ENCODE measurements at regions not wholly inside any gene's neighbourhood (a gene's known extent, or its start where the extent isn't known, plus 50 kb on each side); places are given as distances from the start of the nearest gene placed in this dataset.

DNA sequence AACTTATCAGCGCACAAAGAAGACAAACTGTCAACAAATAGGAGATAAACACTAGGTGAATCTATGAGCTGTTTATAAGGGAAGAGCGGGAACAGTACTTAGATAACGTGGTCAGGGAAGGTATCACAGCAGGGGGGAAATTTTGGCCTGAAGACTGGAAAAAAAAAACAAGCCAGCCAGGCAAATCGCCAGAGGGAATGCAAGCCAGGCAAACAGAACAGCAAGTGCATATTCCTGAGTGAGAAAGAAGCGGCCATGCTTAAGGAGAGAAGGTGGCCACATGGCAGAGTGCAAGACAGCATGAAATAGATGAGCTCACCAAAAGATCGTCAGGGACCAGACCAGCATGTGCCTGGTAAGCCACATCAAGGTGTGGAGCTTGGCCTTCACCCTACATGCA, 466.5 kb upstream of the ARID1B start:
- no peaks in the 10 kb centered on the region for H3K27me3 ChIP-seq
- H3K4me1 ChIP-seq (ENCODE audit: low read depth), result no peaks in the 10 kb centered on the region
- DNase-seq (ENCODE audit: low read depth in 1 of 2, low spot score in 1 of 2), result no peak
- H3K36me3 ChIP-seq, result no peaks in the 10 kb centered on the region
- H3K27ac ChIP-seq, result no peak overlapping the region
- no peak overlapping the region for H3K4me3 ChIP-seq
- TF ChIP-seq, protein P1, sequence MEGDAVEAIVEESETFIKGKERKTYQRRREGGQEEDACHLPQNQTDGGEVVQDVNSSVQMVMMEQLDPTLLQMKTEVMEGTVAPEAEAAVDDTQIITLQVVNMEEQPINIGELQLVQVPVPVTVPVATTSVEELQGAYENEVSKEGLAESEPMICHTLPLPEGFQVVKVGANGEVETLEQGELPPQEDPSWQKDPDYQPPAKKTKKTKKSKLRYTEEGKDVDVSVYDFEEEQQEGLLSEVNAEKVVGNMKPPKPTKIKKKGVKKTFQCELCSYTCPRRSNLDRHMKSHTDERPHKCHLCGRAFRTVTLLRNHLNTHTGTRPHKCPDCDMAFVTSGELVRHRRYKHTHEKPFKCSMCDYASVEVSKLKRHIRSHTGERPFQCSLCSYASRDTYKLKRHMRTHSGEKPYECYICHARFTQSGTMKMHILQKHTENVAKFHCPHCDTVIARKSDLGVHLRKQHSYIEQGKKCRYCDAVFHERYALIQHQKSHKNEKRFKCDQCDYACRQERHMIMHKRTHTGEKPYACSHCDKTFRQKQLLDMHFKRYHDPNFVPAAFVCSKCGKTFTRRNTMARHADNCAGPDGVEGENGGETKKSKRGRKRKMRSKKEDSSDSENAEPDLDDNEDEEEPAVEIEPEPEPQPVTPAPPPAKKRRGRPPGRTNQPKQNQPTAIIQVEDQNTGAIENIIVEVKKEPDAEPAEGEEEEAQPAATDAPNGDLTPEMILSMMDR (IDR thresholded peaks at IDR 0.05; ENCODE audit: low read depth, low read length), result no peak
- H3K9me3 ChIP-seq (ENCODE audit: low read depth), result no peaks in the 10 kb centered on the region

DNA sequence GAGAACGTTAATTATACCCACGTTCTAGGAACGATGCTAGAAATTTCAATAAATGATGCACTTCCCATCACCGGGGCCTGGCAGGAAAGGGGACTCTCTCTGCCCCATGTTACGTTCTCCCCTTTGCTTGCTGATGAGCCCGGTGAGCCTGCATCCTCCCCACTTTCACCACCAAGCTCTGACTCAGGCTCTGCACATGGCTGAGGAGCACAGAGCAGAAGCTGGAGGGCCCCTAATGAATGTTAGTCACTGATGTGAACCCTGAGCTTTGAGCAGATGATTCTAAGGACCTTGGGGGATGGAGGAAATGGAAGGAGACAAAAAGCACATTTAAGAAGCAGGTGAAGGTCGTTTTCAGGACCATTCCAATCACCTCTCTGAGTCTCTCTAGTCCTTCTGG, 468.2 kb upstream of the ARID1B start:
- H3K36me3 ChIP-seq, result no peaks in the 10 kb centered on the region
- no peaks in the 10 kb centered on the region for H3K4me1 ChIP-seq (ENCODE audit: low read depth)
- TF ChIP-seq, protein P1 (IDR thresholded peaks at IDR 0.05; ENCODE audit: low read depth, low read length), result no peak
- H3K27me3 ChIP-seq, result no peaks in the 10 kb centered on the region
- no peak overlapping the region for H3K4me3 ChIP-seq
- DNase-seq (ENCODE audit: low read depth in 1 of 2, low spot score in 1 of 2), result no peak
- H3K9me3 ChIP-seq (ENCODE audit: low read depth), result no peaks in the 10 kb centered on the region
- H3K27ac ChIP-seq, result no peak overlapping the region

DNA sequence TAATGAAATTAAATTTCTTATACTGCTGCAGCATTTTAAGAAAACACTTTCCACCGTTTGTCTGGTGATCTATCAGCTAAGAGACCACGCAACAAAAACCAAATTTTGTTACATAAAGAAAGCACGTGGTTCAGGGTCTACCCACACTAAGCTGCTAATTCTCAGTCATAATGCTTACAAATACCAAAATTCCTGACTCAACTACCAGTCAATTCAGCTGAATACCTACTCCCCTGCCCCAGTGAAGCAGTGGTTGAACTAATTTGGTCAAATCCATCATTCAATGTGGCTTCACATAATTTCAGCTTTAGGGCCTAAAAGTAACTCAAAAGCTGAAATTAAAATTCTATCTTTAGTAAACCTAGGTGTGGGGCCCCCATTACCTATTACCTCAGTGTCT, 468.6 kb upstream of the ARID1B start:
- TF ChIP-seq, protein P1 (IDR thresholded peaks at IDR 0.05; ENCODE audit: low read depth, low read length), result no peak
- no peak overlapping the region for H3K27ac ChIP-seq

DNA sequence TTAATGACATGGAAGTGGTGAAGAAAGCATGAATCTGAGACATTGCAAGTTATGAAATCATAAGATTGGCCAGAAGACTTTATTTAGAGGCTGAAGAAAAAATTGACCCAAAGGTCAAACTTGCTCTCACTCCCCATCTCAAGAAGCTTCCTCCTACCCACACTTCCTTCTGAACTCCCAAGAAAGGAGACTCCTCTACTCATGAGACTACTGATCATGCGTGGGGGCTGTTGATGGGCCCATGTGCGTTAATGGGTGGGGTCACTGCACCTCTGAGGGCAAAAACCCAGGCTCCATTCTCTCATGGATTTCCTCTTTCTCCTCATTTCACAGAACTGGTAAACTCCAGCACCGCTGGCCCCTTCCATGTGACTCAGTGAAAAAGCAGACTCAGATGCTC, 470.6 kb upstream of the ARID1B start:
- no peak overlapping the region for H3K4me3 ChIP-seq
- no peaks in the 10 kb centered on the region for H3K4me1 ChIP-seq (ENCODE audit: low read depth)
- H3K9me3 ChIP-seq (ENCODE audit: low read depth), result no peaks in the 10 kb centered on the region
- no peaks in the 10 kb centered on the region for H3K27me3 ChIP-seq
- TF ChIP-seq, protein P1 (IDR thresholded peaks at IDR 0.05; ENCODE audit: low read depth, low read length), result no peak
- no peak for DNase-seq (ENCODE audit: low read depth in 1 of 2, low spot score in 1 of 2)
- H3K27ac ChIP-seq, result no peak overlapping the region
- no peaks in the 10 kb centered on the region for H3K36me3 ChIP-seq

More for the DNA sequence above, 468.6 kb upstream of the ARID1B start:
- no peaks in the 10 kb centered on the region for H3K27me3 ChIP-seq
- H3K4me1 ChIP-seq (ENCODE audit: low read depth), result no peaks in the 10 kb centered on the region
- H3K36me3 ChIP-seq, result no peaks in the 10 kb centered on the region
- DNase-seq (ENCODE audit: low read depth in 1 of 2, low spot score in 1 of 2), result no peak
- no peak overlapping the region for H3K4me3 ChIP-seq
- H3K9me3 ChIP-seq (ENCODE audit: low read depth), result no peaks in the 10 kb centered on the region

DNA sequence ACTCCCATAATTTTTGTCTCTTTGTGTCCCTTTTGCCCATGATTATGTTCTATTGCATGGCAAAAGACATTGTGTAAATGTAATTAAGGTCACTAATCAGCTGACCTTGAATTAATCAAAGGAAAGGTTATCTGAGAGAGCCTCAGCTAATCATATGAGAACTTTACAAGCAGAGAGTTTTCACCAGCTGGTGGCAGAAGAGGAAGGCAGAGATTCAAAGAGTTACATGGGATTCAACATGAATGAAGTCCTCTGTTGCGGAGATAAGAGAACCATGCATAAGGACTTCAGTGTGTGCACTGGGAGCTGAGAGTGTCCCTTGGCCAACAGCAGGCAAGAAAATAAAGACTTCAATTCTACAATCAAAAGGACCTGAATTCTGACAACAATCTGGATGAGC, 494.1 kb upstream of the ARID1B start:
- no peaks in the 10 kb centered on the region for H3K36me3 ChIP-seq
- H3K27ac ChIP-seq, result no peak overlapping the region
- no peaks in the 10 kb centered on the region for H3K4me1 ChIP-seq (ENCODE audit: low read depth)
- peaks cover 3% of the 10 kb centered on the region for H3K9me3 ChIP-seq (ENCODE audit: low read depth)
- H3K27me3 ChIP-seq, result no peaks in the 10 kb centered on the region
- TF ChIP-seq, protein P1 (IDR thresholded peaks at IDR 0.05; ENCODE audit: low read depth, low read length), result no peak
- DNase-seq (ENCODE audit: low read depth in 1 of 2, low spot score in 1 of 2), result no peak
- H3K4me3 ChIP-seq, result no peak overlapping the region

DNA sequence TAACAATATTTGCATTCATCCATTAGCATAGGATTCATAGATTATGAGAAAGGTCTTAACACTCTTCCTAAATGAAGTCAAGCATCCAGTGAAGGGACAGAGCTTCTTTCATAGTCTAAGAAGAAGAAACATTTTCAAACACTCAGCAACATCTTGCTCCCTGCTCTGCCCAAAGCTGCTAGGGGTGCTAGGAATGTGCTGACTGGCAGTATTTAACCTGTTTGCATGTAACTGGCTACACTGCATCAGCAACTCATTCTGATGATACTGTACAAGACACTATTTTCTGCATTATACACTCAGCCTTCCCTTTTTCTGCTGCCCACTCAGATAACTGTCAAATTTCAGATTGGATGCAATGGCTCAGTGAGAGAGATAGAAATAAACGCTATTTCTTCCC, 495.1 kb upstream of the ARID1B start:
- Histone ChIP-seq H3K27ac (no peak overlapping the region), H3K4me1 (ENCODE audit: low read depth) (no peaks in the 10 kb centered on the region), H3K9me3 (ENCODE audit: low read depth) (peaks cover 3% of the 10 kb centered on the region), H3K27me3 (no peaks in the 10 kb centered on the region), H3K4me3 (no peak overlapping the region), H3K36me3 (no peaks in the 10 kb centered on the region)
- TF ChIP-seq, protein P1 (IDR thresholded peaks at IDR 0.05; ENCODE audit: low read depth, low read length), result no peak
- DNase-seq (ENCODE audit: low read depth in 1 of 2, low spot score in 1 of 2), result no peak
